ENCODE measurements at regions not wholly inside any gene's neighbourhood (a gene's known extent, or its start where the extent isn't known, plus 50 kb on each side); places are given as distances from the start of the nearest gene placed in this dataset.

- no peak for ATAC-seq
- intact Hi-C loops (cut with DNase I; ENCODE audit: low total_unique reads), result no loop called here
- no peak for TF ChIP-seq CTCF (IDR thresholded peaks at IDR 0.05 in 4 of 5, conservative IDR thresholded peaks at IDR 0.05 in 1 of 5)
- no peak for TF ChIP-seq POLR2A (IDR thresholded peaks at IDR 0.05)
These were observed 54.6 kb upstream of the MBP start for GRCh38 chr18:77187189-77187588.

GRCh38 chr18:77191071-77191751 lies 58.4 kb upstream of the GALR1 start:
- DNase-seq, result no peak
- ATAC-seq, result no peak
- Histone ChIP-seq H3K36me3 (no peaks in the 10 kb centered on the region), H3K9me3 (no peaks in the 10 kb centered on the region), H3K27ac (no peak overlapping the region), H3K4me3 (no peak overlapping the region), H3K27me3 (no peaks in the 10 kb centered on the region), H3K4me1 (no peaks in the 10 kb centered on the region)
- intact Hi-C loops (cut with DNase I; ENCODE audit: low total_unique reads), result no loop called here
- in situ Hi-C loops (cut with MboI; ENCODE audit: low sequenced_read_pairs in 4 of 4), result no loop called here
- TF ChIP-seq CTCF (IDR thresholded peaks at IDR 0.05 in 4 of 5, conservative IDR thresholded peaks at IDR 0.05 in 1 of 5) (no peak), POLR2A (IDR thresholded peaks at IDR 0.05) (no peak)

More at GRCh38 chr18:77187189-77187588, 54.6 kb upstream of the MBP start:
- H3K4me3 ChIP-seq, result no peak overlapping the region
- H3K27ac ChIP-seq, result no peak overlapping the region
- no peaks in the 10 kb centered on the region for H3K27me3 ChIP-seq
- in situ Hi-C loops (cut with MboI; ENCODE audit: low sequenced_read_pairs in 4 of 4), result no loop called here
- no peak for DNase-seq
- H3K36me3 ChIP-seq, result no peaks in the 10 kb centered on the region
- H3K9me3 ChIP-seq, result no peaks in the 10 kb centered on the region
- no peaks in the 10 kb centered on the region for H3K4me1 ChIP-seq

- H3K27me3 ChIP-seq, result no peaks in the 10 kb centered on the region
- no peaks in the 10 kb centered on the region for H3K36me3 ChIP-seq
- in situ Hi-C loops (cut with MboI; ENCODE audit: low sequenced_read_pairs in 4 of 4), result no loop called here
- intact Hi-C loops (cut with DNase I; ENCODE audit: low total_unique reads), result no loop called here
- H3K4me3 ChIP-seq, result no peak overlapping the region
- no peak overlapping the region for H3K27ac ChIP-seq
- H3K9me3 ChIP-seq, result no peaks in the 10 kb centered on the region
- TF ChIP-seq POLR2A (IDR thresholded peaks at IDR 0.05) (no peak), CTCF (IDR thresholded peaks at IDR 0.05 in 4 of 5, conservative IDR thresholded peaks at IDR 0.05 in 1 of 5) (no peak)
- no peak for DNase-seq
- ATAC-seq, result no peak
- H3K4me1 ChIP-seq, result no peaks in the 10 kb centered on the region
These were observed 52.6 kb upstream of the GALR1 start for GRCh38 chr18:77197073-77197472.

- no peaks in the 10 kb centered on the region for H3K27me3 ChIP-seq
- no peak overlapping the region for H3K4me3 ChIP-seq
- H3K36me3 ChIP-seq, result no peaks in the 10 kb centered on the region
- ATAC-seq, result no peak
- H3K27ac ChIP-seq, result no peak overlapping the region
- H3K4me1 ChIP-seq, result no peaks in the 10 kb centered on the region
- TF ChIP-seq POLR2A (IDR thresholded peaks at IDR 0.05) (no peak), CTCF (IDR thresholded peaks at IDR 0.05 in 4 of 5, conservative IDR thresholded peaks at IDR 0.05 in 1 of 5) (no peak)
- in situ Hi-C loops (cut with MboI; ENCODE audit: low sequenced_read_pairs in 4 of 4) (no loop called here), intact Hi-C loops (cut with DNase I; ENCODE audit: low total_unique reads) (no loop called here)
- no peaks in the 10 kb centered on the region for H3K9me3 ChIP-seq
- DNase-seq, result no peak
These were observed 51.0 kb upstream of the GALR1 start for GRCh38 chr18:77198663-77199062.

- Histone ChIP-seq H3K4me1 (no peaks in the 10 kb centered on the region), H3K4me3 (no peak overlapping the region), H3K36me3 (no peaks in the 10 kb centered on the region), H3K27me3 (no peaks in the 10 kb centered on the region), H3K27ac (no peak overlapping the region), H3K9me3 (no peaks in the 10 kb centered on the region)
- ATAC-seq (no peak), DNase-seq (no peak)
- TF ChIP-seq CTCF (IDR thresholded peaks at IDR 0.05 in 4 of 5, conservative IDR thresholded peaks at IDR 0.05 in 1 of 5) (no peak), POLR2A (IDR thresholded peaks at IDR 0.05) (no peak)
- in situ Hi-C loops (cut with MboI; ENCODE audit: low sequenced_read_pairs in 4 of 4) (loop anchor here in 3 of 4 donors (5.0 to 25.0 kb wide), 4 partner anchors 137 to 212 kb away; no protein-coding TSS in a partner anchor), intact Hi-C loops (cut with DNase I; ENCODE audit: low total_unique reads) (no loop called here)
These were observed 49.9 kb upstream of the GALR1 start for GRCh38 chr18:77199707-77200106.
